ENCODE measurements at regions not wholly inside any gene's neighbourhood (a gene's known extent, or its start where the extent isn't known, plus 50 kb on each side); places are given as distances from the start of the nearest gene placed in this dataset.

DNA sequence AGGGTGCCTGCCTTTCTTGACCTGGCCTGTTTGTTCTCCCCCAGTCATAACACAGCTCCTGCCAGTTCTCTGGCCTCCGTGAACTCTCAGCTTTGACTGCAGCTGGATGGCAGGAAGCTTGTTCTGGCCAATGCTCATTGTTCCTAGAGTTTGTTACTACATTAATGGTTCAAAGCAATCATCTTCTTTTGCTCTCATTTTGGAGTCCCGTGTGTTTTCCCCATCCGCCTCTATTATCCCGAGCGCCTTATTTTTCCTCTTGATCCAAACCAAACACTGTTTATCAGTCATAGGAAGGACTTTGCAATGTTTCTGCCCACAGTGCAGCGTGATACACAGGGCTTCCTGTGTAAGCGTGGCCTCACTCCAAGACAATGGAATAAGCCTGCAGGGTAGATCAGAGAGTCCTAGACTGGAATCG is 184.3 kb upstream of the APCDD1 start:
- TF ChIP-seq CEBPB (IDR thresholded peaks at IDR 0.05; ENCODE audit: low read depth) (no peak), CBX3 (IDR thresholded peaks at IDR 0.05; ENCODE audit: low read depth) (no peak), ZNF274 (IDR thresholded peaks at IDR 0.05; ENCODE audit: low read depth, low read length) (no peak), EGR1 (IDR thresholded peaks at IDR 0.05; ENCODE audit: low read depth) (no peak), SRF (IDR thresholded peaks at IDR 0.05; ENCODE audit: low read depth) (no peak), ZFX (IDR thresholded peaks at IDR 0.05) (no peak)
- TF ChIP-seq, protein P1, sequence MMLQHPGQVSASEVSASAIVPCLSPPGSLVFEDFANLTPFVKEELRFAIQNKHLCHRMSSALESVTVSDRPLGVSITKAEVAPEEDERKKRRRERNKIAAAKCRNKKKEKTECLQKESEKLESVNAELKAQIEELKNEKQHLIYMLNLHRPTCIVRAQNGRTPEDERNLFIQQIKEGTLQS (IDR thresholded peaks at IDR 0.05) = no peak
- TF ChIP-seq, protein P2, sequence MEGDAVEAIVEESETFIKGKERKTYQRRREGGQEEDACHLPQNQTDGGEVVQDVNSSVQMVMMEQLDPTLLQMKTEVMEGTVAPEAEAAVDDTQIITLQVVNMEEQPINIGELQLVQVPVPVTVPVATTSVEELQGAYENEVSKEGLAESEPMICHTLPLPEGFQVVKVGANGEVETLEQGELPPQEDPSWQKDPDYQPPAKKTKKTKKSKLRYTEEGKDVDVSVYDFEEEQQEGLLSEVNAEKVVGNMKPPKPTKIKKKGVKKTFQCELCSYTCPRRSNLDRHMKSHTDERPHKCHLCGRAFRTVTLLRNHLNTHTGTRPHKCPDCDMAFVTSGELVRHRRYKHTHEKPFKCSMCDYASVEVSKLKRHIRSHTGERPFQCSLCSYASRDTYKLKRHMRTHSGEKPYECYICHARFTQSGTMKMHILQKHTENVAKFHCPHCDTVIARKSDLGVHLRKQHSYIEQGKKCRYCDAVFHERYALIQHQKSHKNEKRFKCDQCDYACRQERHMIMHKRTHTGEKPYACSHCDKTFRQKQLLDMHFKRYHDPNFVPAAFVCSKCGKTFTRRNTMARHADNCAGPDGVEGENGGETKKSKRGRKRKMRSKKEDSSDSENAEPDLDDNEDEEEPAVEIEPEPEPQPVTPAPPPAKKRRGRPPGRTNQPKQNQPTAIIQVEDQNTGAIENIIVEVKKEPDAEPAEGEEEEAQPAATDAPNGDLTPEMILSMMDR (IDR thresholded peaks at IDR 0.05 in 2 of 3, conservative IDR thresholded peaks at IDR 0.05 in 1 of 3; ENCODE audit: borderline replicate concordance in 1 of 3, insufficient read depth in 1 of 3, low read depth in 2 of 3, low read length in 2 of 3) = no peak
- TF ChIP-seq, protein P3, sequence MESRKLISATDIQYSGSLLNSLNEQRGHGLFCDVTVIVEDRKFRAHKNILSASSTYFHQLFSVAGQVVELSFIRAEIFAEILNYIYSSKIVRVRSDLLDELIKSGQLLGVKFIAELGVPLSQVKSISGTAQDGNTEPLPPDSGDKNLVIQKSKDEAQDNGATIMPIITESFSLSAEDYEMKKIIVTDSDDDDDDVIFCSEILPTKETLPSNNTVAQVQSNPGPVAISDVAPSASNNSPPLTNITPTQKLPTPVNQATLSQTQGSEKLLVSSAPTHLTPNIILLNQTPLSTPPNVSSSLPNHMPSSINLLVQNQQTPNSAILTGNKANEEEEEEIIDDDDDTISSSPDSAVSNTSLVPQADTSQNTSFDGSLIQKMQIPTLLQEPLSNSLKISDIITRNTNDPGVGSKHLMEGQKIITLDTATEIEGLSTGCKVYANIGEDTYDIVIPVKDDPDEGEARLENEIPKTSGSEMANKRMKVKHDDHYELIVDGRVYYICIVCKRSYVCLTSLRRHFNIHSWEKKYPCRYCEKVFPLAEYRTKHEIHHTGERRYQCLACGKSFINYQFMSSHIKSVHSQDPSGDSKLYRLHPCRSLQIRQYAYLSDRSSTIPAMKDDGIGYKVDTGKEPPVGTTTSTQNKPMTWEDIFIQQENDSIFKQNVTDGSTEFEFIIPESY (IDR thresholded peaks at IDR 0.05; ENCODE audit: extremely low read depth, insufficient replicate concordance, low read length) = no peak
- H3K27ac ChIP-seq (ENCODE audit: low read depth, low read length) = no peak overlapping the region
- ChIA-PET POLR2A (no interaction called here), CTCF (no interaction called here), RAD21 (ENCODE audit: low non-redundant PET in 1 of 2, low total read pairs in 2 of 2, uncharacterized antibody in 2 of 2, unreplicated experiment in 2 of 2) (no interaction called here)
- no peaks in the 10 kb centered on the region for H3K36me3 ChIP-seq (ENCODE audit: control insufficient read depth in 1 of 2, insufficient read depth in 2 of 2, low read length in 2 of 2)
- no peak for ATAC-seq
- no peaks in the 10 kb centered on the region for H3K9me2 ChIP-seq (ENCODE audit: insufficient read depth)
- H3K9ac ChIP-seq (ENCODE audit: low read length) = no peak overlapping the region
- no peaks in the 10 kb centered on the region for H3K9me3 ChIP-seq (ENCODE audit: control insufficient read depth in 1 of 2, insufficient read depth in 1 of 2, low read depth in 1 of 2, low read length in 2 of 2)
- H3K4me3 ChIP-seq (replicated peaks in 1 of 2; ENCODE audit: low read depth in 1 of 2, low read length in 2 of 2) = no peak overlapping the region
- intact Hi-C loops (cut with micrococcal nuclease) = no loop called here
- no peaks in the 10 kb centered on the region for H4K20me1 ChIP-seq (ENCODE audit: insufficient read depth)
- no peak overlapping the region for H3K4me2 ChIP-seq (ENCODE audit: low read length)
- H3K4me1 ChIP-seq (ENCODE audit: control insufficient read depth in 1 of 2, insufficient read depth in 2 of 2, low read length in 2 of 2) = no peaks in the 10 kb centered on the region
- no peak overlapping the region for H2AFZ ChIP-seq (ENCODE audit: low read depth, low read length, poor library complexity, severe bottlenecking)
- H3K79me2 ChIP-seq (ENCODE audit: insufficient read depth, low read length) = no peaks in the 10 kb centered on the region
- DNase-seq (ENCODE audit: low read depth, low spot score) = no peak
- peaks cover 13% of the 10 kb centered on the region for H3K27me3 ChIP-seq (ENCODE audit: insufficient read depth, low read length)
- no TSS peak for BruUV-seq (replicated peaks)

Measured in HCT116 (cell line).